ENCODE measurements at regions not wholly inside any gene's neighbourhood (a gene's known extent, or its start where the extent isn't known, plus 50 kb on each side); places are given as distances from the start of the nearest gene placed in this dataset.

GRCh38 chr20:50393990-50394561 lies 116.1 kb upstream of the PTPN1 start (continued):
- TF ChIP-seq CC2D1A (IDR thresholded peaks at IDR 0.05) (no peak), ARID2 (IDR thresholded peaks at IDR 0.05) (no peak), RBM25 (IDR thresholded peaks at IDR 0.05; ENCODE audit: low read depth, low read length, severe bottlenecking) (peak; percentile 84), BRD9 (IDR thresholded peaks at IDR 0.05; ENCODE audit: low read depth, partially characterized antibody) (no peak), EWSR1 (IDR thresholded peaks at IDR 0.05; ENCODE audit: borderline replicate concordance, low read depth, partially characterized antibody) (no peak), THAP7 (CRISPR knock-in tag; IDR thresholded peaks at IDR 0.05) (no peak), ESRRA (IDR thresholded peaks at IDR 0.05; ENCODE audit: borderline replicate concordance, low read depth) (0 out of 2 replicates have a peak, but pooled peaks have one; percentile 32), MLLT1 (IDR thresholded peaks at IDR 0.05) (0 out of 4 replicates have a peak, but pooled peaks of 1 of the 2 experiments have one; percentile 25), POLR2B (IDR thresholded peaks at IDR 0.05; ENCODE audit: low read depth, partially characterized antibody) (no peak), ZNF766 (CRISPR knock-in tag; conservative IDR thresholded peaks at IDR 0.05) (no peak), TARDBP (IDR thresholded peaks at IDR 0.05) (no peak), ZNF778 (CRISPR knock-in tag; IDR thresholded peaks at IDR 0.05) (no peak), CEBPZ (IDR thresholded peaks at IDR 0.05; ENCODE audit: borderline replicate concordance, low read depth, low read length) (no peak), ZBTB9 (CRISPR knock-in tag; IDR thresholded peaks at IDR 0.05) (no peak), BCOR (IDR thresholded peaks at IDR 0.05) (peak; percentile 65; the same call in 1 of the 2 replicates), NCOR1 (IDR thresholded peaks at IDR 0.05) (no peak), MAFG (tag; conservative IDR thresholded peaks at IDR 0.05) (no peak), ZBTB8A (IDR thresholded peaks at IDR 0.05; ENCODE audit: partially characterized antibody) (no peak), ZNF12 (CRISPR knock-in tag; IDR thresholded peaks at IDR 0.05) (no peak), RNF219 (CRISPR knock-in tag; IDR thresholded peaks at IDR 0.05) (no peak), RBM17 (IDR thresholded peaks at IDR 0.05; ENCODE audit: borderline replicate concordance, low read depth, low read length) (no peak)

All from K562 (cell line).